SK-MEL-5 (cell line): ENCODE measurements at regions not wholly inside any gene's neighbourhood (a gene's known extent, or its start where the extent isn't known, plus 50 kb on each side); places are given as distances from the start of the nearest gene placed in this dataset.
"Not testable (repeated sequence)": the region's sequence is repeated elsewhere in the genome, so short reads cannot be mapped to it uniquely, and the experiment has no call there.

ENCODE experiments used
- DNase-seq: peaks from one replicate; pipeline ENCODE4 v3.0.0-alpha.2; 2016; ENCODE audit warnings: low read depth, low spot score
- in situ Hi-C: cut with HindIII; loops from 2 replicates; pipeline ENCODE4 v1.10.0; 2016; ENCODE audit warnings: low sequenced_read_pairs, high pct_unique_total_duplicates, low pct_unique_long_range_greater_than_20kb

- in situ Hi-C loops: no loop called here
- DNase-seq: no peak
These were observed 50.9 kb upstream of the PTPDC1 start for GRCh38 chr9:94033383-94033782.

GRCh38 chr9:94031946-94032345 lies 52.3 kb upstream of the PTPDC1 start:
- in situ Hi-C loops: no loop called here
- no peak for DNase-seq

- DNase-seq: peak; percentile 13
- in situ Hi-C loops: no loop called here
These were observed 52.9 kb upstream of the PTPDC1 start for GRCh38 chr9:94031380-94031779.

GRCh38 chr9:94030318-94031179 lies 53.7 kb upstream of the PTPDC1 start:
- peak; percentile 86 for DNase-seq
- in situ Hi-C loops: no loop called here

- in situ Hi-C loops: no loop called here
- no peak for DNase-seq
These were observed 54.3 kb upstream of the PTPDC1 start for GRCh38 chr9:94029932-94030317.

GRCh38 chr9:94026816-94027215 lies 57.4 kb upstream of the PTPDC1 start:
- no peak for DNase-seq
- in situ Hi-C loops: no loop called here

- in situ Hi-C loops, DNase-seq: not testable (repeated sequence)
These were observed 61.8 kb upstream of the PTPDC1 start for GRCh38 chr9:94022476-94022875.

- DNase-seq, in situ Hi-C loops: not testable (repeated sequence)
These were observed 63.4 kb upstream of the PTPDC1 start for GRCh38 chr9:94020836-94021235.

GRCh38 chr9:94018628-94019027 lies 63.5 kb upstream of the BARX1 start:
- no peak for DNase-seq
- in situ Hi-C loops: no loop called here

GRCh38 chr9:94017939-94018531 lies 62.9 kb upstream of the BARX1 start:
- DNase-seq: no peak
- in situ Hi-C loops: no loop called here

GRCh38 chr9:94016744-94017143 lies 61.6 kb upstream of the BARX1 start:
- DNase-seq: no peak
- in situ Hi-C loops: no loop called here

GRCh38 chr9:94014920-94015319 lies 59.8 kb upstream of the BARX1 start:
- in situ Hi-C loops: no loop called here
- no peak for DNase-seq

GRCh38 chr9:94014066-94014654 lies 59.0 kb upstream of the BARX1 start:
- DNase-seq: peak; percentile 60
- in situ Hi-C loops: no loop called here

GRCh38 chr9:94010980-94011533 lies 55.9 kb upstream of the BARX1 start:
- no peak for DNase-seq
- in situ Hi-C loops: no loop called here

GRCh38 chr9:94005272-94005901 lies 50.2 kb upstream of the BARX1 start:
- DNase-seq: no peak
- in situ Hi-C loops: no loop called here
